HL-60 (cell line): ENCODE measurements at regions not wholly inside any gene's neighbourhood (a gene's known extent, or its start where the extent isn't known, plus 50 kb on each side); places are given as distances from the start of the nearest gene placed in this dataset.

ENCODE experiments used
- DNase-seq, 2 experiments: peaks; one replicate each; pipeline ENCODE4 v3.0.0-alpha.2; 2010 to 2020; ENCODE audit warnings: low read depth in 1 of 2, low spot score in 1 of 2
- H3K27ac ChIP-seq: fragments of 250-450 bp; sonication (Bioruptor Pico); replicated peaks from 2 replicates; pipeline ENCODE4 v1.5.1; 2020; ENCODE audit warnings: mild to moderate bottlenecking, moderate library complexity
- H3K27me3 ChIP-seq: fragments of 250-450 bp; sonication (Bioruptor Pico); 2 replicates; pipeline ENCODE4 v1.5.1; 2021; ENCODE audit warnings: mild to moderate bottlenecking, moderate library complexity; ENCODE audit not compliant: insufficient read depth, poor library complexity, severe bottlenecking
- H3K4me3 ChIP-seq: replicated peaks from 2 replicates; pipeline ENCODE4 v1.5.1; 2011; ENCODE audit warnings: mild to moderate bottlenecking, control low read depth, low read length; ENCODE audit not compliant: insufficient read depth
- GABPA ChIP-seq: IDR thresholded peaks from 2 replicates; pipeline ENCODE4 v1.6.1; 2012; ENCODE audit warnings: low read depth
- POLR2AphosphoS5 ChIP-seq: IDR thresholded peaks from 2 replicates; pipeline ENCODE4 v1.6.1; 2012; ENCODE audit warnings: low read depth
- SPI1 ChIP-seq: IDR thresholded peaks from 2 replicates; pipeline ENCODE4 v1.6.1; 2012; ENCODE audit warnings: low read depth, mild to moderate bottlenecking, borderline replicate concordance
- TF ChIP-seq, protein P1 (sequence below): IDR thresholded peaks from 2 replicates; pipeline ENCODE4 v1.6.1; 2012; ENCODE audit warnings: low read depth; ENCODE audit not compliant: insufficient replicate concordance
- TF ChIP-seq, protein P2 (sequence below): IDR thresholded peaks from one replicate; pipeline ENCODE4 v1.5.1; 2011; ENCODE audit warnings: low read length, control low read depth, inconsistent platforms; ENCODE audit not compliant: insufficient read depth

GRCh38 chr9:16974436-16974835, 104.0 kb upstream of the BNC2 start:
- no peak overlapping the region for H3K4me3 ChIP-seq
- no peaks in the 10 kb centered on the region for H3K27me3 ChIP-seq
- no peak overlapping the region for H3K27ac ChIP-seq
- no peak for DNase-seq
- TF ChIP-seq POLR2AphosphoS5 (no peak), SPI1 (no peak)

DNA sequence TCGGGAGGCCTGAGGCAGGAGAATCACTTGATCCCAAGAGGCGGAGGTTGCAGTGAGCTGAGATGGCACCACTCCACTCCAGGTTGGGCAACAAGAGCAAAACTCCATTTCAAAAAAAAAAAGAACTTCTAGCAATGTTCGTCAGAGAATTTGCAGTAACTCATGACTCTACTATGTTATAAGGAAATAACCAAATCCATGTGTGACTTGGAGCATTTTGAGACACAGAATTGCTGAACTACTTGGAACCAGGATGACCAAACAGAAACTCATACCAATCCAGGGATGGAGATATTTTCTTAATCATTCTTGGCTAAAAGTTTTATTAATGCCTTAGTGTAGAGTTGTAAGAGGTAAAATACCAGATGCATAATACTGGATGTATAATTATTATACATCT, 99.9 kb upstream of the BNC2 start:
- Histone ChIP-seq H3K27ac (no peak overlapping the region), H3K4me3 (no peak overlapping the region), H3K27me3 (no peaks in the 10 kb centered on the region)
- TF ChIP-seq, protein P1, sequence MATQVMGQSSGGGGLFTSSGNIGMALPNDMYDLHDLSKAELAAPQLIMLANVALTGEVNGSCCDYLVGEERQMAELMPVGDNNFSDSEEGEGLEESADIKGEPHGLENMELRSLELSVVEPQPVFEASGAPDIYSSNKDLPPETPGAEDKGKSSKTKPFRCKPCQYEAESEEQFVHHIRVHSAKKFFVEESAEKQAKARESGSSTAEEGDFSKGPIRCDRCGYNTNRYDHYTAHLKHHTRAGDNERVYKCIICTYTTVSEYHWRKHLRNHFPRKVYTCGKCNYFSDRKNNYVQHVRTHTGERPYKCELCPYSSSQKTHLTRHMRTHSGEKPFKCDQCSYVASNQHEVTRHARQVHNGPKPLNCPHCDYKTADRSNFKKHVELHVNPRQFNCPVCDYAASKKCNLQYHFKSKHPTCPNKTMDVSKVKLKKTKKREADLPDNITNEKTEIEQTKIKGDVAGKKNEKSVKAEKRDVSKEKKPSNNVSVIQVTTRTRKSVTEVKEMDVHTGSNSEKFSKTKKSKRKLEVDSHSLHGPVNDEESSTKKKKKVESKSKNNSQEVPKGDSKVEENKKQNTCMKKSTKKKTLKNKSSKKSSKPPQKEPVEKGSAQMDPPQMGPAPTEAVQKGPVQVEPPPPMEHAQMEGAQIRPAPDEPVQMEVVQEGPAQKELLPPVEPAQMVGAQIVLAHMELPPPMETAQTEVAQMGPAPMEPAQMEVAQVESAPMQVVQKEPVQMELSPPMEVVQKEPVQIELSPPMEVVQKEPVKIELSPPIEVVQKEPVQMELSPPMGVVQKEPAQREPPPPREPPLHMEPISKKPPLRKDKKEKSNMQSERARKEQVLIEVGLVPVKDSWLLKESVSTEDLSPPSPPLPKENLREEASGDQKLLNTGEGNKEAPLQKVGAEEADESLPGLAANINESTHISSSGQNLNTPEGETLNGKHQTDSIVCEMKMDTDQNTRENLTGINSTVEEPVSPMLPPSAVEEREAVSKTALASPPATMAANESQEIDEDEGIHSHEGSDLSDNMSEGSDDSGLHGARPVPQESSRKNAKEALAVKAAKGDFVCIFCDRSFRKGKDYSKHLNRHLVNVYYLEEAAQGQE, result no peak
- DNase-seq, result no peak

DNA sequence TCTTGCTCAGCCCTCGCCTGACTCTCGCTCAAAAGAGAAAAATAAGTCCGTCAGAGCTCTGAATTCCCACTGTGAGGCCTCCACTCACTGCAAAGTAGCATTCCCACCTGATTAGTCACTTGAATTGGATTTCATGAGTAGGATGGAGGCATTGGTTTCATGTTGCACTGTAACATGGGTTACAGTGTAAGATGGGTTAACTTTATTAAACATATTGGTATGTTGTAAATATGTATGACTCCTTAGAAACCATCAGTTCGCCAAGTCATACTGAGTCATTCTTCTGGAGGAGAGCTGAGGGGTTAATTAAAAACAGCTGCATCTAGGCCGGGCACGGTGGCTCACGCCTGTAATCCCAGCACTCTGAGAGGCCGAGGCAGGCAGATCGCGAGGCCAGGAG, 93.8 kb upstream of the BNC2 start:
- TF ChIP-seq SPI1 (no peak), POLR2AphosphoS5 (no peak)
- Histone ChIP-seq H3K27me3 (no peaks in the 10 kb centered on the region), H3K4me3 (no peak overlapping the region), H3K27ac (no peak overlapping the region)
- DNase-seq, result no peak

GRCh38 chr9:16960084-16960483, 89.6 kb upstream of the BNC2 start:
- Histone ChIP-seq H3K27me3 (no peaks in the 10 kb centered on the region), H3K4me3 (no peak overlapping the region), H3K27ac (no peak overlapping the region)
- no peak for DNase-seq
- TF ChIP-seq, protein P2, sequence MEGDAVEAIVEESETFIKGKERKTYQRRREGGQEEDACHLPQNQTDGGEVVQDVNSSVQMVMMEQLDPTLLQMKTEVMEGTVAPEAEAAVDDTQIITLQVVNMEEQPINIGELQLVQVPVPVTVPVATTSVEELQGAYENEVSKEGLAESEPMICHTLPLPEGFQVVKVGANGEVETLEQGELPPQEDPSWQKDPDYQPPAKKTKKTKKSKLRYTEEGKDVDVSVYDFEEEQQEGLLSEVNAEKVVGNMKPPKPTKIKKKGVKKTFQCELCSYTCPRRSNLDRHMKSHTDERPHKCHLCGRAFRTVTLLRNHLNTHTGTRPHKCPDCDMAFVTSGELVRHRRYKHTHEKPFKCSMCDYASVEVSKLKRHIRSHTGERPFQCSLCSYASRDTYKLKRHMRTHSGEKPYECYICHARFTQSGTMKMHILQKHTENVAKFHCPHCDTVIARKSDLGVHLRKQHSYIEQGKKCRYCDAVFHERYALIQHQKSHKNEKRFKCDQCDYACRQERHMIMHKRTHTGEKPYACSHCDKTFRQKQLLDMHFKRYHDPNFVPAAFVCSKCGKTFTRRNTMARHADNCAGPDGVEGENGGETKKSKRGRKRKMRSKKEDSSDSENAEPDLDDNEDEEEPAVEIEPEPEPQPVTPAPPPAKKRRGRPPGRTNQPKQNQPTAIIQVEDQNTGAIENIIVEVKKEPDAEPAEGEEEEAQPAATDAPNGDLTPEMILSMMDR, result no peak
- TF ChIP-seq, protein P1, result no peak
- TF ChIP-seq GABPA, result no peak
- TF ChIP-seq SPI1, result no peak
- TF ChIP-seq POLR2AphosphoS5, result no peak

DNA sequence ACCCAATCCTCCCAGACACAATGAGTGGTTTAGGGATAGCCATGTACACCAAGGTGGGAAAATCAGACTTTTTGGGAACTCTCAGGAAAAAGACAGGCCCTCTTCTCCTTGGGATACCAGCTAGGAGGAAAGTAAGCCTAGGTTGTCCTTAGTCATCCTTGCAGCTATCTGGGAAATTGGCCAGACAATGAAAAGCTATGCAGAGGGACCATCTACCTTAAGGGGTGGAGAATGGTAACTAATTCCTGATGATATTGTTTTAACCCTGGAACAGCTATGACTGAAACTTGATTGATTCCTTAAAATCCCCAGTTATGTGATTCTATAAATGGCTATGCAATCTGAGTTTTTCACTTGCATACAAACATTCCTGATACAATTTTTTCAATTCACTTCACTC, 88.9 kb upstream of the BNC2 start:
- DNase-seq, result no peak
- Histone ChIP-seq H3K4me3 (no peak overlapping the region), H3K27ac (no peak overlapping the region), H3K27me3 (no peaks in the 10 kb centered on the region)
- TF ChIP-seq GABPA, result no peak
- TF ChIP-seq SPI1, result no peak
- TF ChIP-seq, protein P1, result no peak
- TF ChIP-seq, protein P2, result no peak
